GM12878 (cell line): ENCODE measurements at regions not wholly inside any gene's neighbourhood (a gene's known extent, or its start where the extent isn't known, plus 50 kb on each side); places are given as distances from the start of the nearest gene placed in this dataset.

Experiments
- ATAC-seq: fragments of 200-7000 bp; cut with Tn5 transposase; 3 replicates; pipeline ENCODE4 v1.9.1; 2020; ENCODE audit warnings: mild to moderate bottlenecking, moderate library complexity
- BruUV-seq: library from RNA; stranded (reverse); fragments of 400-500 nt; replicated peaks from 2 replicates; lab custom pipeline; 2021; lab: Mats Ljungman, UMichigan
- CTCF ChIA-PET: fragments of 300-600 bp; sonication (Branson Sonifier 250); formaldehyde crosslinking; extraction: SDS; loops from one replicate; lab custom pipeline; 2021; ENCODE audit warnings: inconsistent platforms; lab: Yijun Ruan, JAX
- POLR2A ChIA-PET: fragments of 350-600 bp; formaldehyde crosslinking; extraction: SDS; loops from one replicate; lab custom pipeline; 2021; ENCODE audit warnings: inconsistent platforms; lab: Charles Lee
- RAD21 ChIA-PET: fragments of 300-600 bp; sonication (Branson Sonifier 250); formaldehyde crosslinking; loops from one replicate; lab custom pipeline; 2023; ENCODE audit warnings: antibody characterized with exemption; ENCODE audit not compliant: unreplicated experiment; lab: Charles Lee
- SMC1A ChIA-PET: fragments of 300-600 bp; sonication (Branson Sonifier 250); formaldehyde crosslinking; loops from one replicate; lab custom pipeline; 2023; ENCODE audit not compliant: unreplicated experiment, uncharacterized antibody; lab: Charles Lee
- DNase-seq: peaks from one replicate; pipeline ENCODE4 v3.0.0-alpha.2; 2011; ENCODE audit warnings: low read depth, low spot score
- FAIRE-seq: peaks from 3 replicates; lab custom pipeline; 2011; peaks lifted over from hg19 to GRCh38; lab: Jason Lieb, UNC
- H2AFZ ChIP-seq: 2 replicates; pipeline ENCODE4 v1.6.0; 2011; ENCODE audit warnings: low read depth, low read length, control low read depth; ENCODE audit not compliant: control insufficient read depth
- H3K27ac ChIP-seq: 2 replicates; pipeline ENCODE4 v1.5.1; 2011; ENCODE audit warnings: control low read depth; ENCODE audit not compliant: control insufficient read depth, insufficient read depth
- H3K27me3 ChIP-seq, 2 experiments: replicated peaks in 1 of 2; 2 replicates each; pipeline versions ENCODE4 v1.6.0 to v1.6.1; 2011; ENCODE audit warnings: low read length in 1 of 2; ENCODE audit not compliant: control insufficient read depth in 2 of 2, insufficient read depth in 2 of 2
- H3K36me3 ChIP-seq, 2 experiments: 2 replicates each; pipeline ENCODE4 v1.5.1; 2011; ENCODE audit warnings: low read length in 1 of 2; ENCODE audit not compliant: control insufficient read depth in 2 of 2, insufficient read depth in 2 of 2
- H3K4me1 ChIP-seq: 2 replicates; pipeline ENCODE4 v1.6.1; 2011; ENCODE audit warnings: mild to moderate bottlenecking, low read length, moderate library complexity, mixed read lengths; ENCODE audit not compliant: control insufficient read depth, insufficient read depth
- H3K4me2 ChIP-seq: 2 replicates; pipeline ENCODE4 v1.6.0; 2011; ENCODE audit warnings: control low read depth; ENCODE audit not compliant: control insufficient read depth, insufficient read depth
- H3K4me3 ChIP-seq: fragments of 200-600 bp; sonication (generic); 2 replicates; pipeline ENCODE4 v1.5.1; 2016
- H3K79me2 ChIP-seq: 2 replicates; pipeline ENCODE4 v1.6.0; 2011; ENCODE audit warnings: low read length; ENCODE audit not compliant: control insufficient read depth, insufficient read depth
- H3K9ac ChIP-seq: 2 replicates; pipeline ENCODE4 v1.8.0; 2011; ENCODE audit warnings: low read length, control low read depth, mixed read lengths; ENCODE audit not compliant: control insufficient read depth, insufficient read depth
- H3K9me3 ChIP-seq: replicated peaks from 3 replicates; pipeline ENCODE4 v1.5.1; 2011; ENCODE audit warnings: mild to moderate bottlenecking, low read length; ENCODE audit not compliant: control insufficient read depth, insufficient read depth
- H4K20me1 ChIP-seq: 2 replicates; pipeline ENCODE4 v1.6.0; 2011; ENCODE audit not compliant: control insufficient read depth, insufficient read depth
- CBFB ChIP-seq: IDR thresholded peaks from 2 replicates; pipeline ENCODE4 v1.6.1; 2016; ENCODE audit warnings: antibody characterized with exemption, low read depth
- ELK1 ChIP-seq: IDR thresholded peaks from 2 replicates; pipeline ENCODE4 v1.6.1; 2012; ENCODE audit warnings: low read depth, low read length, improper control_type of control experiment
- NFYA ChIP-seq: IDR thresholded peaks from 2 replicates; pipeline ENCODE4 v1.6.1; 2011; ENCODE audit warnings: low read depth, mild to moderate bottlenecking, low read length, improper control_type of control experiment, borderline replicate concordance
- NFYB ChIP-seq: IDR thresholded peaks from 2 replicates; pipeline ENCODE4 v1.6.1; 2011; ENCODE audit warnings: low read depth, mild to moderate bottlenecking, low read length, improper control_type of control experiment, moderate library complexity; ENCODE audit not compliant: insufficient read depth
- POU2F2 ChIP-seq: IDR thresholded peaks from 3 replicates; pipeline ENCODE4 v1.6.1; 2011; ENCODE audit warnings: low read depth, mild to moderate bottlenecking, low read length, borderline replicate concordance
- RAD51 ChIP-seq: fragments of 450-650 bp; IDR thresholded peaks from 2 replicates; pipeline ENCODE4 v1.6.1; 2016; ENCODE audit warnings: moderate library complexity, mild to moderate bottlenecking, inconsistent platforms
- RFX5 ChIP-seq: IDR thresholded peaks from 2 replicates; pipeline ENCODE4 v1.6.1; 2011; ENCODE audit warnings: low read depth, low read length, improper control_type of control experiment
- TAF1 ChIP-seq: IDR thresholded peaks from 2 replicates; pipeline ENCODE4 v1.6.1; 2011; ENCODE audit warnings: mild to moderate bottlenecking, low read depth, low read length, borderline replicate concordance
- YBX1 ChIP-seq: fragments of 450-650 bp; IDR thresholded peaks from 2 replicates; pipeline ENCODE4 v1.6.1; 2016; ENCODE audit warnings: antibody characterized with exemption
- ZBTB40 ChIP-seq: fragments of 450-650 bp; IDR thresholded peaks from 2 replicates; pipeline ENCODE4 v1.6.1; 2016; ENCODE audit warnings: mild to moderate bottlenecking, moderate library complexity, borderline replicate concordance
- ZNF207 ChIP-seq: fragments of 450-650 bp; IDR thresholded peaks from 2 replicates; pipeline ENCODE4 v1.6.1; 2014; ENCODE audit warnings: antibody characterized with exemption, mild to moderate bottlenecking, borderline replicate concordance
- WGBS: methylation state at CpG from one replicate; pipeline ENCODE4 v1.1.6; 2016; ENCODE audit warnings: low lambda C conversion rate; ENCODE audit not compliant: insufficient replicate concordance, insufficient coverage; ENCODE audit errors: missing lambda C conversion rate; 5-methylcytosine and 5-hydroxymethylcytosine counted together
- in situ Hi-C: fragments of 300-500 bp; cut with MboI; formaldehyde crosslinking; loops from 9 replicates; pipeline ENCODE4 v1.14.3; 2018; ENCODE audit warnings: mixed read lengths
- intact Hi-C: fragments of 100-400 bp; cut with micrococcal nuclease; formaldehyde crosslinking; loops from one replicate; pipeline ENCODE4 v1.14.2; 2022; ENCODE audit not compliant: unreplicated experiment

DNA sequence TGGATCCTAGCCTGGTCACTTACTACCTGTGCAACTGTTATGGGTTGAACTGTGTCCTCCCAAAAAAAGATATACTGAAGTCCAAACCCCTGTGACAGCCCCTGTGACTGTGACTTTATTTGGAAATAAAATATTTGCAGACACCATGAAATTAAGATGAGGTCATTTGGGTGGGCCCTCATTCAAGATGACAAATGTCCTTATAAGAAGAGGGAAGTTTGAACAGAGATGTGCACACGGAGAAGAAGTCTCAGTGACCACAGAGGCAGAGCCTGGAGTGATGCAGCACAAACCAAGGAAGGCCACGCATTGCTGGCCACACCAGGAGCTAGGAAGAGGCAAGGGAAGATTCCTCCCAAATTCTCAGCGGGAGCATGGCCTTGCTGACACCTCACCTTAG, 249.7 kb upstream of the RUNX1 start (continued):
- TF ChIP-seq NFYB (no peak), RFX5 (no peak), ELK1 (no peak), POU2F2 (no peak), CBFB (no peak), RAD51 (no peak), TAF1 (no peak)
- TF ChIP-seq, all 136 proteins: peak for 0

DNA sequence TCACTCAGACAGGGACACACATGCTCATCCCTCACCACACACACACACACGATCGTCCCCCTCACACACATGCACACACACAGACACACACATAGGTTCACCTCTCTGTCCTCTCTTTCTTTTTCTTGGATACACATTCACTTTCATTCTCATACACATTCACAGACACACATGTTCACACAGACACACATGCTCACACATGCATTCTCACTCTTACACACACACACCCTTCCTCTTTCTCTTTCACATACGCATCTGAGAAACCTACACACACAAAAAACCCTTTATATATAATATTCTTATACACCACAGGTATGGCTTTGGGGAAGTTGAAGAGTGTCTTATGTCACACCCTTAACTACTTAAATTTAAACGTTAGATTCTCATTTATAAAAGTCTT, 248.6 kb upstream of the RUNX1 start:
- no peak for TF ChIP-seq YBX1
- no peak for TF ChIP-seq NFYA
- no peak for TF ChIP-seq ZBTB40
- no peak for TF ChIP-seq ZNF207
- ChIA-PET RAD21 (no interaction called here), CTCF (no interaction called here), POLR2A (no interaction called here), SMC1A (interaction anchor here (0.9 kb wide), 1 partner anchor 38 kb away, joined by 3 read pairs; no protein-coding TSS in a partner anchor)
- Histone ChIP-seq H3K4me3 (no peak overlapping the region), H3K79me2 (no peaks in the 10 kb centered on the region), H3K9me3 (no peaks in the 10 kb centered on the region; the same call in 2 of the 3 replicates), H3K36me3 (no peaks in the 10 kb centered on the region), H2AFZ (no peak overlapping the region), H3K4me1 (no peaks in the 10 kb centered on the region), H3K4me2 (no peak overlapping the region), H4K20me1 (no peaks in the 10 kb centered on the region), H3K27ac (no peak overlapping the region), H3K9ac (no peak overlapping the region), H3K27me3 (no peaks in the 10 kb centered on the region)
- in situ Hi-C loops (no loop called here), intact Hi-C loops (no loop called here)
- 34% methylated on average over 4 of the region's 4 CpGs for WGBS
- DNase-seq = no peak
- no peak for FAIRE-seq
- no TSS peak for BruUV-seq
- ATAC-seq = no peak
